HG03108 (cell line): ENCODE measurements at regions not wholly inside any gene's neighbourhood (a gene's known extent, or its start where the extent isn't known, plus 50 kb on each side); places are given as distances from the start of the nearest gene placed in this dataset.
"Not testable (repeated sequence)": the region's sequence is repeated elsewhere in the genome, so short reads cannot be mapped to it uniquely, and the experiment has no call there.

Experiments used
- ATAC-seq: cut with Tn5 transposase; IDR thresholded peaks from one replicate; pipeline ENCODE4 v1.9.1; 2021; ENCODE audit warnings: moderate library complexity; ENCODE audit not compliant: unreplicated experiment

GRCh38 chrX:40380655-40381488, 199.9 kb upstream of the ATP6AP2 start:
- ATAC-seq: no peak

GRCh38 chrX:40377684-40378083, 203.1 kb upstream of the ATP6AP2 start:
- ATAC-seq: no peak

GRCh38 chrX:40374486-40374885, 206.3 kb upstream of the ATP6AP2 start:
- ATAC-seq: no peak

- ATAC-seq: no peak
Observed at GRCh38 chrX:40373641-40374040, 207.1 kb upstream of the ATP6AP2 start.

GRCh38 chrX:40373025-40373424, 207.7 kb upstream of the ATP6AP2 start:
- ATAC-seq: no peak

GRCh38 chrX:40371376-40371775, 209.4 kb upstream of the ATP6AP2 start:
- no peak for ATAC-seq

- ATAC-seq: no peak
Observed at GRCh38 chrX:40368611-40369061, 212.1 kb upstream of the ATP6AP2 start.

- no peak for ATAC-seq
Observed at GRCh38 chrX:40366661-40367060, 214.1 kb upstream of the ATP6AP2 start.

- not testable (repeated sequence) for ATAC-seq
Observed at GRCh38 chrX:40362291-40362690, 218.5 kb upstream of the ATP6AP2 start.

- ATAC-seq: no peak
Observed at GRCh38 chrX:40360557-40360956, 220.2 kb upstream of the ATP6AP2 start.

- ATAC-seq: no peak
Observed at GRCh38 chrX:40359593-40359992, 221.2 kb upstream of the ATP6AP2 start.

GRCh38 chrX:40358994-40359393, 221.8 kb upstream of the ATP6AP2 start:
- ATAC-seq: no peak

- no peak for ATAC-seq
Observed at GRCh38 chrX:40349251-40349650, 231.5 kb upstream of the ATP6AP2 start.

GRCh38 chrX:40346379-40346778, 234.4 kb upstream of the ATP6AP2 start:
- no peak for ATAC-seq

GRCh38 chrX:40343319-40343718, 237.5 kb upstream of the ATP6AP2 start:
- ATAC-seq: no peak

- ATAC-seq: no peak
Observed at GRCh38 chrX:40340116-40340515, 240.7 kb upstream of the ATP6AP2 start.

- no peak for ATAC-seq
Observed at GRCh38 chrX:40333344-40333743, 235.6 kb upstream of the BCOR start.

- ATAC-seq: no peak
Observed at GRCh38 chrX:40331762-40332161, 234.0 kb upstream of the BCOR start.

- ATAC-seq: no peak
Observed at GRCh38 chrX:40331353-40331752, 233.6 kb upstream of the BCOR start.

- no peak for ATAC-seq
Observed at GRCh38 chrX:40329616-40330015, 231.9 kb upstream of the BCOR start.

- ATAC-seq: no peak
Observed at GRCh38 chrX:40327085-40327484, 229.3 kb upstream of the BCOR start.

- no peak for ATAC-seq
Observed at GRCh38 chrX:40326186-40326965, 228.6 kb upstream of the BCOR start.
